Keratinocyte (primary cell): ENCODE measurements at regions not wholly inside any gene's neighbourhood (a gene's known extent, or its start where the extent isn't known, plus 50 kb on each side); places are given as distances from the start of the nearest gene placed in this dataset.
A peak's percentile ranks its signal among the peaks of the same experiment; 100 is the strongest.

Source experiments
- DNase-seq: peaks from one replicate; pipeline ENCODE4 v3.0.0-alpha.2; 2011; ENCODE audit warnings: low read depth, missing footprints, low spot score
- FAIRE-seq: peaks from 2 replicates; lab custom pipeline; 2011; peaks lifted over from hg19 to GRCh38; lab: Jason Lieb, UNC
- H2AFZ ChIP-seq: 2 replicates; pipeline ENCODE4 v1.6.0; 2012; ENCODE audit warnings: low read length, control low read depth, inconsistent platforms; ENCODE audit not compliant: control insufficient read depth
- H3K27ac ChIP-seq: 2 replicates; pipeline ENCODE4 v1.5.1; 2011; ENCODE audit warnings: low read length; ENCODE audit not compliant: control insufficient read depth, insufficient read depth
- H3K27me3 ChIP-seq: 3 replicates; pipeline ENCODE4 v1.6.0; 2011; ENCODE audit warnings: low read length; ENCODE audit not compliant: control insufficient read depth, insufficient read depth; ENCODE audit errors: extremely low read depth
- H3K36me3 ChIP-seq, 2 experiments: 2 replicates in 1 of 2; 3 replicates in 1 of 2; pipeline ENCODE4 v1.5.1; 2011; ENCODE audit warnings: low read length in 2 of 2, mild to moderate bottlenecking in 1 of 2; ENCODE audit not compliant: control insufficient read depth in 2 of 2, insufficient read depth in 2 of 2; ENCODE audit errors: extremely low read depth in 1 of 2
- H3K4me1 ChIP-seq: 3 replicates; pipeline ENCODE4 v1.5.1; 2011; ENCODE audit warnings: low read length; ENCODE audit not compliant: control insufficient read depth, insufficient read depth; ENCODE audit errors: extremely low read depth
- H3K4me2 ChIP-seq: 3 replicates; pipeline ENCODE4 v1.6.0; 2011; ENCODE audit warnings: low read depth, low read length; ENCODE audit not compliant: control insufficient read depth, insufficient read depth; ENCODE audit errors: extremely low read depth
- H3K4me3 ChIP-seq, 3 experiments: fragments of 200-600 bp in 1 of 3; sonication (generic) in 1 of 3; 2 replicates in 2 of 3; 3 replicates in 1 of 3; pipeline ENCODE4 v1.5.1; 2011 to 2016; ENCODE audit warnings: low read length in 3 of 3, mild to moderate bottlenecking in 3 of 3, control low read depth in 2 of 3, inconsistent platforms in 1 of 3, low read depth in 1 of 3, mixed read lengths in 1 of 3, mixed run types in 1 of 3, moderate library complexity in 1 of 3; ENCODE audit not compliant: control insufficient read depth in 2 of 3, insufficient read depth in 2 of 3; ENCODE audit errors: extremely low read depth in 1 of 3
- H3K79me2 ChIP-seq: 2 replicates; pipeline ENCODE4 v1.6.0; 2012; ENCODE audit warnings: low read length; ENCODE audit not compliant: control insufficient read depth, insufficient read depth
- H3K9ac ChIP-seq: 3 replicates; pipeline ENCODE4 v1.6.0; 2011; ENCODE audit warnings: low read length; ENCODE audit not compliant: control insufficient read depth, insufficient read depth; ENCODE audit errors: extremely low read depth
- H3K9me1 ChIP-seq: 3 replicates; pipeline ENCODE4 v1.6.0; 2011; ENCODE audit warnings: low read length; ENCODE audit not compliant: control insufficient read depth, insufficient read depth; ENCODE audit errors: extremely low read depth
- H3K9me3 ChIP-seq: 2 replicates; pipeline ENCODE4 v1.5.1; 2012; ENCODE audit warnings: low read depth, low read length; ENCODE audit not compliant: control insufficient read depth
- H4K20me1 ChIP-seq: 3 replicates; pipeline ENCODE4 v1.6.0; 2011; ENCODE audit warnings: low read length; ENCODE audit not compliant: control insufficient read depth, insufficient read depth; ENCODE audit errors: extremely low read depth
- CTCF ChIP-seq, 3 experiments: IDR thresholded peaks in 1 of 3; conservative IDR thresholded peaks in 1 of 3; optimal IDR thresholded peaks in 1 of 3; 2 replicates in 2 of 3; 3 replicates in 1 of 3; pipeline versions ENCODE3 to v1.5.1; 2011; ENCODE audit warnings: low read length in 3 of 3, mild to moderate bottlenecking in 3 of 3, moderate library complexity in 2 of 3, control low read depth in 1 of 3, inconsistent platforms in 1 of 3; ENCODE audit not compliant: insufficient read depth in 2 of 3; ENCODE audit errors: extremely low read depth in 1 of 3
- EZH2 ChIP-seq: IDR thresholded peaks from one replicate; pipeline ENCODE4 v1.6.1; 2012; ENCODE audit warnings: inconsistent platforms, mild to moderate bottlenecking, low read length, moderate library complexity
- dilution Hi-C: fragments of 300-500 bp; cut with MboI; formaldehyde crosslinking; loops from one replicate; pipeline ENCODE4 v1.7.0; 2020; ENCODE audit warnings: low sequenced_read_pairs; ENCODE audit not compliant: extremely low pct_ligation_motif_present

DNA sequence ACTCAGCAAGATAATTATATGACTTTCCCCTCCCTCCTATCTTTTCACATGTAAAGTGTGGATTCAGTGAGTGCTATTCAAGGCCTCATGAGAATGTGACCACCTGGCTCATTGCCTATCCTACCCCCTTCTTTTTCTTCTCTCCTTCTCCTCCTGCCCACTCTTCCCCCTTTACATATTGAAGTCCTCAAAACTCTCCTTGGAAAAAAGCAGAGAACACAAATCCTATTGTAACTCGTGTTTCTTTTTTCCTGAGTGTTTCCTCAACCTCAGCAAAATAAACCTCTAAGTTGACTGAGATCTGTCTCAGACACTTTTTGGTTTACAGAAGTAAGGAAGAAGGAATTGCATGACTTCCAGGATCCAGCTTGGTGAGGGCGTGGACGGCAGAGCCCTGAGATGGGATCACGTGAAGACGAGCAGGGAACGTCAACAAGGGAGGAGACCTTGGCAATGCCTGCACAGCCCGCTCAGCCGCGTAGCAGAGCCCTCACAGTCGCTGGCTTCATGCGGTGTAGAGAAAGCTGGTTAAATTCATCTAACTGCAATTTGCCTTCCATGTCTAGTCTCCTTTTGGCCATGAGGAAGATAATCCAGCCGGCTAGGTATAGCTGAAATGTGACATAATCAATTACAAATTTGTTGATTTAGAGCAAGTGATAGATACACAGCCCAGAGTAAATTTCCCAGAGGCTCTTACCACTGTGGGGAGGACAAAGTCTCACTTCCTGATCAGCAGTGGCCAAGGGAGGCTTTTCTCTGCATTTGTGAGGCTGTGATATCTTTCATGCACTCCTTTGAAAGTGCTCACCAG is 75.7 kb downstream of the LYZL2 start:
- dilution Hi-C loops = no loop called here
- Histone ChIP-seq H2AFZ (peak overlapping the region; percentile 69), H3K79me2 (no peaks in the 10 kb centered on the region), H3K9me3 (no peaks in the 10 kb centered on the region), H3K4me1 (peaks cover 14% of the 10 kb centered on the region), H3K4me2 (peak overlapping the region; percentile 58), H3K27ac (no peak overlapping the region), H3K9ac (no peak overlapping the region), H4K20me1 (no peaks in the 10 kb centered on the region), H3K9me1 (no peaks in the 10 kb centered on the region), H3K4me3 (no peak overlapping the region), H3K36me3 (no peaks in the 10 kb centered on the region), H3K27me3 (no peaks in the 10 kb centered on the region)
- DNase-seq (no peak), FAIRE-seq (no peak)
- TF ChIP-seq CTCF (optimal IDR thresholded peaks at IDR 0.05 in 1 of 3, IDR thresholded peaks at IDR 0.05 in 1 of 3, conservative IDR thresholded peaks at IDR 0.05 in 1 of 3; ENCODE audit: extremely low read depth in 1 of 3, insufficient read depth in 2 of 3, low read length in 3 of 3) (no peak), EZH2 (no peak)

DNA sequence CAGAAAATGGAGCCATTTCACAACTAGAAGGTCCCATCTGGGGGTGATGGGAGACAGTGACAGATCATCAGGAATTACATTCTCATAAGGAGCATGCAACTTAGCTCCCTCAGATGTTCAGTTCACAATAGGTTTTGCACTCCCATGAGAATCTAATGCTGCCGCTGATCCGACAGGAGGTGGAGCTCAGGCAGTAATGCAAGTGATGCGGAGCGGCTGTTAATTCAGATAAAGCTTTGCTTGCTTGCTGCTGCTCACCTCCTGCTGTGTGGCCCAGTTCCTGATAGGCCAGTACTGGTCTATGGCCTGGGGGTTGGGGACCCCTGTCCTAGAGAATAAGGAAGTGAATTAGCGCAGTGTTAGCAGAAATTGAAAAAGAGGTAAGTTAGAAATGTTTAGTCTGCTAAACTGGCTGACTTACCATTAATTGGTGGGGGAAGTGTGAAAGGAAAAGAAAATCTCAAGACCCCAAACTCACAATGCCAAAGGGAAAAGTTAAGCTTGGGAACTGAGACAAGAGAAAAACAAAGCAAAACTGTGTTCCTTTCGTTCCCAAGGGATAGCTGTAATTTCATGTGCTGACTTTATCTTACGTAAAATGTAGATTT is 76.4 kb downstream of the LYZL2 start:
- DNase-seq (no peak), FAIRE-seq (no peak)
- Histone ChIP-seq H3K4me1 (peaks cover 13% of the 10 kb centered on the region), H3K4me2 (no peak overlapping the region), H3K9me3 (no peaks in the 10 kb centered on the region), H3K9me1 (no peaks in the 10 kb centered on the region), H3K9ac (no peak overlapping the region), H3K4me3 (no peak overlapping the region), H3K36me3 (no peaks in the 10 kb centered on the region), H3K79me2 (no peaks in the 10 kb centered on the region), H4K20me1 (no peaks in the 10 kb centered on the region), H3K27me3 (no peaks in the 10 kb centered on the region), H3K27ac (no peak overlapping the region), H2AFZ (no peak overlapping the region)
- dilution Hi-C loops = no loop called here
- TF ChIP-seq CTCF (optimal IDR thresholded peaks at IDR 0.05 in 1 of 3, IDR thresholded peaks at IDR 0.05 in 1 of 3, conservative IDR thresholded peaks at IDR 0.05 in 1 of 3; ENCODE audit: extremely low read depth in 1 of 3, insufficient read depth in 2 of 3, low read length in 3 of 3) (no peak), EZH2 (no peak)
